ENCODE measurements at regions not wholly inside any gene's neighbourhood (a gene's known extent, or its start where the extent isn't known, plus 50 kb on each side); places are given as distances from the start of the nearest gene placed in this dataset.

DNA sequence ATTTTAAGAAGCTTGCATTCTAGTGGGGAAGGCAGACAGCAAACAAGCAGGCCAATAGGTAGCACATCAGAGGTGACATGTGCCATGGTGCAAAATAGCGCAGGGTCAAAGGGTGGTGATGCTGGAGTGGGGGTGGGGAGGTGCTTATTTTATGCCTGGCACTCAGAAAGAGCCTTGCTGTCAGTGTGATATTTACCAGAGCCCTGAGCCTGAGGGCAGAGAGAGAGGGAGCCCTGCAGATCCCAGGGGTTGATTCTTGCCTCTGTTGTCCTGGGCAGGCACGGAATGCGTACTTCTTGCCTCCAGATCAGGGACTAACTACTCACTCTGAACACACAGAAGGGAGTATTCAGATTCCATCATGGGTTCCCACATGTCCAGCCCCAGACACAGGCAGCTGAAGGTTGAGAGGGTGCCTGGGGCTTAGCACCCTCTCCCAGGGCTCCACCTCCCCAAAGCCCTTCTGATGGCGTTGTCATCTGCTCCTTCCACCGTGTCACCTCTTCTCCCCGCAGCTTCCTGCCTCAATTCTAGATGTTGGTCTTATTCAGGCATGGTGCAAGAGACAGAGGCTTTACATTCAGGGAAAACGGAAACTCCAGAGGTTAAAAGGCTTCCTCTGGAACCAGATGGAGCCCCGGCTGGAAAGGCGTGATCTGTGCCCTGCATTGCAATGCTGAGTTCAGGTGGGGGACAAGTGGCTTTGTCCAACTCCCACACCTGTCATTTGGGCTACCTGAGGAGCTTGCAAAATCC lies 252.3 kb downstream of the HAUS1 start:
- H3K4me1 ChIP-seq (ENCODE audit: insufficient read depth, low read length, poor library complexity, severe bottlenecking) = peaks cover 7% of the 10 kb centered on the region
- H3K36me3 ChIP-seq (ENCODE audit: insufficient read depth, low read length, poor library complexity, severe bottlenecking) = no peaks in the 10 kb centered on the region
- ChIA-PET POLR2A (ENCODE audit: low non-redundant PET) (no interaction called here), CTCF (no interaction called here)
- no peaks in the 10 kb centered on the region for H3K27me3 ChIP-seq (replicated peaks; ENCODE audit: insufficient read depth, low read depth, low read length, poor library complexity)
- no peak for DNase-seq (ENCODE audit: low spot score)
- intact Hi-C loops (cut with micrococcal nuclease; ENCODE audit: unreplicated experiment) = no loop called here
- H3K27ac ChIP-seq (ENCODE audit: low read depth, low read length, poor library complexity, severe bottlenecking) = no peak overlapping the region
- peaks cover 7% of the 10 kb centered on the region for H3K9me3 ChIP-seq (ENCODE audit: low read depth, low read length, poor library complexity, severe bottlenecking)
- no peak for TF ChIP-seq EZH2 (IDR thresholded peaks at IDR 0.05; ENCODE audit: borderline replicate concordance, low read depth, low read length, poor library complexity, severe bottlenecking)
- TF ChIP-seq, protein P1, sequence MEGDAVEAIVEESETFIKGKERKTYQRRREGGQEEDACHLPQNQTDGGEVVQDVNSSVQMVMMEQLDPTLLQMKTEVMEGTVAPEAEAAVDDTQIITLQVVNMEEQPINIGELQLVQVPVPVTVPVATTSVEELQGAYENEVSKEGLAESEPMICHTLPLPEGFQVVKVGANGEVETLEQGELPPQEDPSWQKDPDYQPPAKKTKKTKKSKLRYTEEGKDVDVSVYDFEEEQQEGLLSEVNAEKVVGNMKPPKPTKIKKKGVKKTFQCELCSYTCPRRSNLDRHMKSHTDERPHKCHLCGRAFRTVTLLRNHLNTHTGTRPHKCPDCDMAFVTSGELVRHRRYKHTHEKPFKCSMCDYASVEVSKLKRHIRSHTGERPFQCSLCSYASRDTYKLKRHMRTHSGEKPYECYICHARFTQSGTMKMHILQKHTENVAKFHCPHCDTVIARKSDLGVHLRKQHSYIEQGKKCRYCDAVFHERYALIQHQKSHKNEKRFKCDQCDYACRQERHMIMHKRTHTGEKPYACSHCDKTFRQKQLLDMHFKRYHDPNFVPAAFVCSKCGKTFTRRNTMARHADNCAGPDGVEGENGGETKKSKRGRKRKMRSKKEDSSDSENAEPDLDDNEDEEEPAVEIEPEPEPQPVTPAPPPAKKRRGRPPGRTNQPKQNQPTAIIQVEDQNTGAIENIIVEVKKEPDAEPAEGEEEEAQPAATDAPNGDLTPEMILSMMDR (conservative IDR thresholded peaks at IDR 0.05; ENCODE audit: low read depth, low read length) = no peak
- no TSS peak for BruUV-seq (replicated peaks)
- H3K4me3 ChIP-seq (ENCODE audit: low read depth, low read length, poor library complexity, severe bottlenecking) = no peak overlapping the region

DNA sequence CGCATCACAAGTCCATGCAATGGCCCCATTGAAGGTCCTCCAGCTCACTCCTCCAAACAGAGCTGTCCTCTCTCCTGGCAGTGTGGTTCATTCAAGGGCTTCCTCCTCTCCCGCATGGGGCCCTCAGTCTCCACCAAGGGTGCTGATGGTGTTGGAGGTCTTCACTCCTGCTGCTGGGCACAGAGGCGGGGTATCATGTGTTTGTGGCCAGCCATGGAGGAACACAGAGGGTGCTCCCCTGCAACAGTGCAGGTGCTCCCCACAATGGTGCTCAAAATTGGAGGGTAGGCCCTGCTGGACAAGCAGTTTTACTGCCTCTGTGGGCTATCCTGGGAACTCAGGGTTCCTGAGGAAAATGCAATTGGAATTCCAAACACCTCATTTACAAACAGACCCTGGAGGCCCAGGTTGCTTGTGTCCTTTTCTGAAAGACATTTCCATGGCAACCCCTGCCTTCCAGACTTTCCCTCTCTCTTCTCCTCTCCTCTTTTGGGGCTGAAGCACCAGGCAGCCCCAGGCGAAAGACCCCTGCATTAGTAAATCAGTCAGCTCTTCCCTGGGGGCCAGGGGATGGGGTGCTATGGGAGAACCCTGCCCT lies 256.0 kb downstream of the HAUS1 start:
- Histone ChIP-seq H3K9me3 (ENCODE audit: low read depth, low read length, poor library complexity, severe bottlenecking) (peaks cover 7% of the 10 kb centered on the region), H3K4me3 (ENCODE audit: low read depth, low read length, poor library complexity, severe bottlenecking) (no peak overlapping the region), H3K36me3 (ENCODE audit: insufficient read depth, low read length, poor library complexity, severe bottlenecking) (no peaks in the 10 kb centered on the region), H3K27me3 (replicated peaks; ENCODE audit: insufficient read depth, low read depth, low read length, poor library complexity) (no peaks in the 10 kb centered on the region), H3K27ac (ENCODE audit: low read depth, low read length, poor library complexity, severe bottlenecking) (no peak overlapping the region), H3K4me1 (ENCODE audit: insufficient read depth, low read length, poor library complexity, severe bottlenecking) (peaks cover 16% of the 10 kb centered on the region)
- intact Hi-C loops (cut with micrococcal nuclease; ENCODE audit: unreplicated experiment) = loop anchor here (2.0 kb wide), 1 partner anchor 41 kb away; no protein-coding TSS in a partner anchor
- no peak for TF ChIP-seq EZH2 (IDR thresholded peaks at IDR 0.05; ENCODE audit: borderline replicate concordance, low read depth, low read length, poor library complexity, severe bottlenecking)
- TF ChIP-seq, protein P1 (conservative IDR thresholded peaks at IDR 0.05; ENCODE audit: low read depth, low read length) = no peak
- DNase-seq (ENCODE audit: low spot score) = no peak
- ChIA-PET CTCF (no interaction called here), POLR2A (ENCODE audit: low non-redundant PET) (no interaction called here)
- no TSS peak for BruUV-seq (replicated peaks)

- no peak overlapping the region for H3K4me3 ChIP-seq (ENCODE audit: low read depth, low read length, poor library complexity, severe bottlenecking)
- peaks cover 16% of the 10 kb centered on the region for H3K4me1 ChIP-seq (ENCODE audit: insufficient read depth, low read length, poor library complexity, severe bottlenecking)
- no peak for DNase-seq (ENCODE audit: low spot score)
- intact Hi-C loops (cut with micrococcal nuclease; ENCODE audit: unreplicated experiment) = loop anchor here (2.0 kb wide), 1 partner anchor 40 kb away; no protein-coding TSS in a partner anchor
- no peaks in the 10 kb centered on the region for H3K27me3 ChIP-seq (replicated peaks; ENCODE audit: insufficient read depth, low read depth, low read length, poor library complexity)
- no TSS peak for BruUV-seq (replicated peaks)
- peaks cover 7% of the 10 kb centered on the region for H3K9me3 ChIP-seq (ENCODE audit: low read depth, low read length, poor library complexity, severe bottlenecking)
- no peaks in the 10 kb centered on the region for H3K36me3 ChIP-seq (ENCODE audit: insufficient read depth, low read length, poor library complexity, severe bottlenecking)
- no peak overlapping the region for H3K27ac ChIP-seq (ENCODE audit: low read depth, low read length, poor library complexity, severe bottlenecking)
- CTCF ChIA-PET = no interaction called here
- TF ChIP-seq, protein P1 (conservative IDR thresholded peaks at IDR 0.05; ENCODE audit: low read depth, low read length) = no peak
- POLR2A ChIA-PET (ENCODE audit: low non-redundant PET) = no interaction called here
These were observed 256.7 kb downstream of the HAUS1 start for GRCh38 chr18:46360866-46361265.

Measured in A673 (cell line).